Ovary (tissue), 7 donors: ENCODE measurements at regions not wholly inside any gene's neighbourhood (a gene's known extent, or its start where the extent isn't known, plus 50 kb on each side); places are given as distances from the start of the nearest gene placed in this dataset.

Experiments used
- DNase-seq, 5 donors: peaks; one replicate each; pipeline ENCODE4 v3.0.0-alpha.2; 2019 to 2020
- H3K27ac ChIP-seq, 2 donors: fragments of 200-600 bp; one replicate each; pipeline versions ENCODE4 v1.5.1 to v1.8.0; 2019 to 2022
- H3K27me3 ChIP-seq: fragments of 200-600 bp; one replicate; pipeline ENCODE4 v1.8.0; 2022
- H3K36me3 ChIP-seq: fragments of 200-600 bp; sonication (generic); one replicate; pipeline ENCODE4 v1.5.1; 2019
- H3K4me1 ChIP-seq: one replicate; pipeline ENCODE4 v1.8.1; 2013; ENCODE audit warnings: mild to moderate bottlenecking, moderate library complexity; ENCODE audit not compliant: insufficient read depth
- H3K4me3 ChIP-seq: fragments of 200-600 bp; sonication (generic); one replicate; pipeline ENCODE4 v1.5.1; 2017
- H3K9me3 ChIP-seq, 2 donors: fragments of 200-600 bp in 1 of 2; sonication (generic) in 1 of 2; one replicate each; pipeline versions ENCODE4 v1.5.1 to v1.8.1; 2013 to 2019; ENCODE audit warnings: mild to moderate bottlenecking in 1 of 2, moderate library complexity in 1 of 2
- EP300 ChIP-seq: sonication (generic); formaldehyde crosslinking; IDR thresholded peaks from one replicate; pipeline ENCODE4 v1.6.1; 2017; ENCODE audit warnings: antibody characterized with exemption
- POLR2A ChIP-seq: fragments of 450-650 bp; IDR thresholded peaks from one replicate; pipeline ENCODE4 v1.6.1; 2017; ENCODE audit warnings: antibody characterized with exemption, mild to moderate bottlenecking, moderate library complexity
- WGBS, 3 donors: extraction: QIAGEN DNeasy Blood & Tissue Kit in 1 of 3; methylation state at CpG; one replicate each; pipeline versions ENCODE4 v1.1.5 to v1.1.7; 2013 to 2017; 5-methylcytosine and 5-hydroxymethylcytosine counted together
- intact Hi-C, 4 donors: fragments of 100-400 bp; cut with DNase I; formaldehyde crosslinking; loops; one replicate each; pipeline versions ENCODE4 v1.11.0 to v1.15.1; 2022 to 2023
- TF ChIP-seq, protein P1 (sequence below), 3 donors: fragments of 450-650 bp in 2 of 3; fragments of 200-600 bp in 1 of 3; IDR thresholded peaks; one replicate each; pipeline versions ENCODE4 v1.5.1 to v1.8.0; 2016 to 2022; ENCODE audit warnings: antibody characterized with exemption in 3 of 3, mild to moderate bottlenecking in 1 of 3
- donor health status: DM: no; HTN: no; CAD: no; lungs with moderate emphysema.
- donor health status: DM: no; HTN: no; CAD: no.
- donor health status: Bipolar disorder and iron deficiency.
- donor health status: DM: no; HTN: no; CAD: no.
- donor health status: DM: yes; HTN: yes; CAD: no.

DNA sequence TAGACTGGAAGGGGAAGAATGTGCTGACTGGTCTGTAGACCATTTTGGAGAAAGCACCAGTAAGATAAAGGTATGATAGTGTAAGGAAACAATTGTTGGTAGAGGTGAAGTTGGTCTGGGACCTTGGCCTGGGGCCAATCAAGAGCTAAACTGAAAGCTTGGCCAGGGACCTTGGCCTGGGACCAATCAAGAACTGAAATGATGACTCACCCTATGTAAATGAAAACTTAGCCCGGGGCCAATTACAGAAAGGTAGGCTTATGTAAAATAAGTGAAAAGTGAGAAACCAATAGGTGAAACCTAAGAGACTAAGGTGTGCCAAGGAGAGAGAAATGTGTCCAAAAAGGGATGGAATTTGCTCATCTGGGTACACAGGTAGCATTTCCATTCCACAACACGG, 776.0 kb downstream of the C12orf50 start:
- no peak for TF ChIP-seq POLR2A
- no peak for TF ChIP-seq EP300
- TF ChIP-seq, protein P1, sequence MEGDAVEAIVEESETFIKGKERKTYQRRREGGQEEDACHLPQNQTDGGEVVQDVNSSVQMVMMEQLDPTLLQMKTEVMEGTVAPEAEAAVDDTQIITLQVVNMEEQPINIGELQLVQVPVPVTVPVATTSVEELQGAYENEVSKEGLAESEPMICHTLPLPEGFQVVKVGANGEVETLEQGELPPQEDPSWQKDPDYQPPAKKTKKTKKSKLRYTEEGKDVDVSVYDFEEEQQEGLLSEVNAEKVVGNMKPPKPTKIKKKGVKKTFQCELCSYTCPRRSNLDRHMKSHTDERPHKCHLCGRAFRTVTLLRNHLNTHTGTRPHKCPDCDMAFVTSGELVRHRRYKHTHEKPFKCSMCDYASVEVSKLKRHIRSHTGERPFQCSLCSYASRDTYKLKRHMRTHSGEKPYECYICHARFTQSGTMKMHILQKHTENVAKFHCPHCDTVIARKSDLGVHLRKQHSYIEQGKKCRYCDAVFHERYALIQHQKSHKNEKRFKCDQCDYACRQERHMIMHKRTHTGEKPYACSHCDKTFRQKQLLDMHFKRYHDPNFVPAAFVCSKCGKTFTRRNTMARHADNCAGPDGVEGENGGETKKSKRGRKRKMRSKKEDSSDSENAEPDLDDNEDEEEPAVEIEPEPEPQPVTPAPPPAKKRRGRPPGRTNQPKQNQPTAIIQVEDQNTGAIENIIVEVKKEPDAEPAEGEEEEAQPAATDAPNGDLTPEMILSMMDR (IDR thresholded peaks at IDR 0.05), result no peak
- intact Hi-C loops, result no loop called here
- Histone ChIP-seq H3K27ac (no peak overlapping the region), H3K36me3 (no peaks in the 10 kb centered on the region), H3K4me3 (no peak overlapping the region), H3K4me1 (no peaks in the 10 kb centered on the region), H3K27me3 (no peaks in the 10 kb centered on the region), H3K9me3 (no peaks in the 10 kb centered on the region)
- 89 to 95% (median 92%) methylated on average over 2 of the region's 2 CpGs for WGBS, 3 donors
- no peak for DNase-seq

DNA sequence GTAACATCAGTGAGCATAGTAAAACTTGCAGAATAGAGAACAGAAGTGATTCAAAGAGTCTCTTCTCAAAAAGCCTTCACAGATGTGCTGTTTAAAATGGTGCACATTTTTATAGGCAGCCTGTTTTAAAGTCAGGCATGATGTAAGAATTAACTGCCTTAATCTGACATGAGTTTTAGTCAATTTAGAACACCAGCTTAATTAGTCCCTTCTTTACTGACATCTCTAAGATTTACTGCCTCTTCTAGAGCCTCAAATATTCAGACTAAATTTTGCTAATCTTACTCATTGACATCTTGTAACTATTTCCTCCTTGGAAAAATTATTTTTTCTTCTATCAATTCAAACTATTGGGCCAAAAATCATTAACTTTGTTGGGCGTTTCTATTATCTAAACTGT, 782.5 kb downstream of the C12orf50 start:
- WGBS, 3 donors, result 71 to 89% (median 71%) methylated on average over 1 of the region's 1 CpG
- Histone ChIP-seq H3K4me1 (no peaks in the 10 kb centered on the region), H3K4me3 (no peak overlapping the region), H3K27me3 (no peaks in the 10 kb centered on the region), H3K36me3 (no peaks in the 10 kb centered on the region), H3K27ac (no peak overlapping the region), H3K9me3 (no peaks in the 10 kb centered on the region)
- intact Hi-C loops, result no loop called here
- DNase-seq, result no peak
- TF ChIP-seq POLR2A, result no peak
- TF ChIP-seq, protein P1 (IDR thresholded peaks at IDR 0.05), result no peak
- no peak for TF ChIP-seq EP300

DNA sequence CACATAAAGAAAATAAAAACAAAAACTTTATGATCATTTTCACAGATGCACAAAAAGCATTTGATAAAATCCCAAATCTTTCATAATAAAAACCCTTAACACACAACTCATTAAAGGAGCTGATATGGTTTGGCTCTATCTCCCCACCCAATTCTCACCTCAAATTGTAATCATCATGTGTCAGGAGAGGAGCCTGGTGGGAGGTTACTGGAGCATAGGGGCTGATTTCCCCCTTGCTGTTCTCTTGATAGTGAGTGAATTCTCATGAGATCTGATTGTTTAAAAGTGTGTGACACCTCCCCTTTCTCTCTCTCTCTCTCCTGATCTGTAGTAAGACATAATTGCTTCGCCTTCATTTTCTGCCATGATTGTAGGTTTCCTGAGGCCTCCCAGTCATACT, 790.7 kb downstream of the C12orf50 start:
- TF ChIP-seq POLR2A, result no peak
- TF ChIP-seq, protein P1 (IDR thresholded peaks at IDR 0.05), result no peak
- no peak for TF ChIP-seq EP300
- H3K36me3 ChIP-seq, result no peaks in the 10 kb centered on the region

DNA sequence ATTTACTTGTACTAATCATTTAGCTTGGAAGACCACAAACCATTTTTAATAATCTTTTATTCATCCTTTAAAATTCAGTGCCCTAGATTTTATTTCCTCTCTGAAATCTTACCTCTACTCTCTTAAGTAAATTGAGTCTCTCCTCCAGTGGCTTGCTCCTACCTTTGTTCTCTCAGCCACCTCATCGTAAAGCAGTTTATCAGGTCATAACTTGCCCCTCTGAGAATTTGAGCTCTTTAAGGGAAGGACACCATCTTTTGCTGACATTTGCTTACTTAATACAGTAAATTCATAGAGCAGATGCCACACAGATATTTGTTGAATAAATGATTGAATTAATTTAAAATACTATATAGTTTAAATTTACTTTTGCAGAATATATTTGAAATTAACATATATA, 794.3 kb downstream of the C12orf50 start:
- Histone ChIP-seq H3K4me3 (no peak overlapping the region), H3K27me3 (no peaks in the 10 kb centered on the region), H3K4me1 (no peaks in the 10 kb centered on the region), H3K27ac (no peak overlapping the region), H3K9me3 (no peaks in the 10 kb centered on the region), H3K36me3 (no peaks in the 10 kb centered on the region)
- WGBS, 3 donors, result 95 to 98% (median 97%) methylated on average over 1 of the region's 1 CpG
- intact Hi-C loops, result no loop called here
- TF ChIP-seq, protein P1 (IDR thresholded peaks at IDR 0.05), result no peak
- DNase-seq, result no peak

More for the DNA sequence above, 790.7 kb downstream of the C12orf50 start:
- DNase-seq, result no peak
- Histone ChIP-seq H3K27me3 (no peaks in the 10 kb centered on the region), H3K4me1 (no peaks in the 10 kb centered on the region), H3K27ac (no peak overlapping the region), H3K4me3 (no peak overlapping the region), H3K9me3 (no peaks in the 10 kb centered on the region)
- 97 to 100% (median 100%) methylated on average over 1 of the region's 1 CpG for WGBS, 3 donors
- intact Hi-C loops, result no loop called here

DNA sequence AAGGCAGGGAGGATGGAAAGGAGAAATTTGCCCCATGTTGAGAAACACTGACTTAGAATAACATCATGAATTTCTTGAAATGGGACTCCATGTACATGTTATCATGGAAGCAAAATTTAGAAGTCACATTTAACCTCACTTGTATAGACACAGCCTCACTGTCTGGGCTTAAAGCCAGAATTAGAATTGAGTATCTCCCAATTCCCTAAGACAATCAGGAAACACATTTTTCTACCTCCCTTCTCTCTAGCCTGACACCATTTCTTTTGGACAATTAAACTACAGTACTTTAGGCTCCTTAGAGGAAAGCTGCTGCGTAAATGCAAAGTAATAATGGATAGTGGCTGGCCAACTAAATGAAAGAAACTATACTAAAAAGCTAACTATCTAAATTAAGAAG, 795.5 kb downstream of the C12orf50 start:
- H3K27me3 ChIP-seq, result no peaks in the 10 kb centered on the region
- WGBS, 3 donors, result 60 to 82% (median 72%) methylated on average over 1 of the region's 1 CpG
- intact Hi-C loops, result no loop called here

More for the DNA sequence above, 795.5 kb downstream of the C12orf50 start:
- Histone ChIP-seq H3K4me1 (no peaks in the 10 kb centered on the region), H3K27ac (no peak overlapping the region), H3K4me3 (no peak overlapping the region), H3K9me3 (no peaks in the 10 kb centered on the region), H3K36me3 (no peaks in the 10 kb centered on the region)
- no peak for TF ChIP-seq POLR2A
- TF ChIP-seq EP300, result no peak
- TF ChIP-seq, protein P1 (IDR thresholded peaks at IDR 0.05), result no peak
- DNase-seq, result no peak
